H1 (cell line): ENCODE measurements at regions not wholly inside any gene's neighbourhood (a gene's known extent, or its start where the extent isn't known, plus 50 kb on each side); places are given as distances from the start of the nearest gene placed in this dataset.

Experiments
- CTCF ChIA-PET: fragments of 300-600 bp; sonication (Branson Sonifier 250); formaldehyde crosslinking; loops from one replicate; lab custom pipeline; 2021; ENCODE audit not compliant: partially characterized antibody; lab: Charles Lee
- POLR2A ChIA-PET: fragments of 300-600 bp; sonication (Branson Sonifier 250); formaldehyde crosslinking; loops from one replicate; lab custom pipeline; 2021; ENCODE audit warnings: inconsistent platforms; ENCODE audit not compliant: partially characterized antibody; lab: Charles Lee
- DNase-seq, 2 experiments: peaks; one replicate each; pipeline versions ENCODE4 v3.0.0 to v3.0.0-alpha.2; 2010 to 2022; ENCODE audit warnings: low spot score in 2 of 2, low read depth in 1 of 2, mixed read lengths in 1 of 2
- FAIRE-seq: peaks from 2 replicates; lab custom pipeline; 2011; peaks lifted over from hg19 to GRCh38; lab: Jason Lieb, UNC
- H2AFZ ChIP-seq: 2 replicates; pipeline ENCODE4 v1.8.1; 2012; ENCODE audit warnings: low read length, inconsistent platforms
- H2AK5ac ChIP-seq: 2 replicates; pipeline ENCODE4 v1.6.1; 2013; ENCODE audit warnings: low read depth, low read length
- H2BK120ac ChIP-seq: replicated peaks from 2 replicates; pipeline ENCODE3; 2013; ENCODE audit warnings: low read depth, low read length, inconsistent platforms
- H2BK12ac ChIP-seq: 2 replicates; pipeline ENCODE4 v1.6.1; 2013; ENCODE audit warnings: low read depth, low read length
- H2BK15ac ChIP-seq: 2 replicates; pipeline ENCODE4 v1.6.1; 2013; ENCODE audit warnings: low read length
- H2BK20ac ChIP-seq: 2 replicates; pipeline ENCODE4 v1.6.1; 2013; ENCODE audit warnings: low read length
- H2BK5ac ChIP-seq: 2 replicates; pipeline ENCODE4 v1.6.1; 2013; ENCODE audit warnings: low read depth, low read length
- H3K14ac ChIP-seq: 2 replicates; pipeline ENCODE4 v1.6.1; 2013; ENCODE audit warnings: inconsistent platforms; ENCODE audit not compliant: insufficient read length
- H3K18ac ChIP-seq: 2 replicates; pipeline ENCODE4 v1.6.1; 2013; ENCODE audit warnings: low read length; ENCODE audit errors: extremely low read depth
- H3K23ac ChIP-seq: 2 replicates; pipeline ENCODE4 v1.6.1; 2013; ENCODE audit warnings: inconsistent platforms; ENCODE audit not compliant: insufficient read length
- H3K23me2 ChIP-seq: 2 replicates; pipeline ENCODE4 v1.6.1; 2013; ENCODE audit warnings: low read depth, low read length
- H3K27ac ChIP-seq: 2 replicates; pipeline ENCODE4 v1.6.1; 2011; ENCODE audit warnings: low read depth, low read length, inconsistent platforms
- H3K27me3 ChIP-seq, 4 experiments: replicated peaks in 1 of 4; 1 replicate in 1 of 4; 2 replicates in 3 of 4; pipeline versions ENCODE4 v1.6.1 to v1.8.1; 2011 to 2013; ENCODE audit warnings: low read length in 3 of 4, mild to moderate bottlenecking in 3 of 4, inconsistent platforms in 2 of 4, mixed read lengths in 2 of 4, moderate library complexity in 1 of 4; ENCODE audit not compliant: control insufficient read depth in 3 of 4, insufficient read depth in 3 of 4; ENCODE audit errors: extremely low read depth in 1 of 4
- H3K36me3 ChIP-seq, 4 experiments: 2 replicates each; pipeline versions ENCODE4 v1.6.1 to v1.8.1; 2011 to 2013; ENCODE audit warnings: mild to moderate bottlenecking in 4 of 4, low read length in 3 of 4, moderate library complexity in 2 of 4, control low read depth in 1 of 4, inconsistent platforms in 1 of 4; ENCODE audit not compliant: insufficient read depth in 4 of 4, control insufficient read depth in 2 of 4
- H3K4ac ChIP-seq: replicated peaks from 2 replicates; pipeline ENCODE3; 2013; ENCODE audit warnings: low read length, low read depth, mixed read lengths, inconsistent platforms; ENCODE audit not compliant: insufficient read length
- H3K4me1 ChIP-seq, 4 experiments: replicated peaks in 1 of 4; 1 replicate in 1 of 4; 2 replicates in 3 of 4; pipeline versions ENCODE4 v1.6.1 to v1.8.1; 2011 to 2013; ENCODE audit warnings: low read length in 3 of 4, inconsistent platforms in 2 of 4, mixed read lengths in 1 of 4; ENCODE audit not compliant: insufficient read depth in 4 of 4, control insufficient read depth in 3 of 4
- H3K4me2 ChIP-seq, 2 experiments: 2 replicates each; pipeline versions ENCODE4 v1.6.1 to v1.8.1; 2011 to 2013; ENCODE audit warnings: low read depth in 2 of 2, low read length in 2 of 2, control low read depth in 1 of 2, inconsistent platforms in 1 of 2, mild to moderate bottlenecking in 1 of 2; ENCODE audit not compliant: insufficient read depth in 1 of 2
- H3K4me3 ChIP-seq, 4 experiments: fragments of 200-600, 300-600 bp in 1 of 4; sonication (generic), shearing (Covaris generic), sonication (Bioruptor Twin) in 1 of 4; 2 replicates each; pipeline versions ENCODE4 v1.5.1 to v1.8.1; 2011 to 2016; ENCODE audit warnings: low read length in 4 of 4, low read depth in 3 of 4, control low read depth in 2 of 4, inconsistent platforms in 2 of 4, mild to moderate bottlenecking in 2 of 4, mixed read lengths in 1 of 4, moderate library complexity in 1 of 4; ENCODE audit not compliant: insufficient read depth in 2 of 4; ENCODE audit errors: extremely low read depth in 1 of 4
- H3K56ac ChIP-seq: replicated peaks from 2 replicates; pipeline ENCODE3; 2013; ENCODE audit warnings: low read depth, mild to moderate bottlenecking, mixed read lengths, low read length, inconsistent platforms; ENCODE audit not compliant: insufficient read length
- H3K79me1 ChIP-seq: 2 replicates; pipeline ENCODE4 v1.6.1; 2013; ENCODE audit warnings: low read depth, low read length, control low read depth
- H3K79me2 ChIP-seq, 2 experiments: 2 replicates each; pipeline versions ENCODE4 v1.6.1 to v1.8.1; 2012 to 2013; ENCODE audit warnings: low read length in 2 of 2, mild to moderate bottlenecking in 2 of 2, inconsistent platforms in 1 of 2; ENCODE audit not compliant: insufficient read depth in 2 of 2, control insufficient read depth in 1 of 2
- H3K9ac ChIP-seq, 4 experiments: replicated peaks in 1 of 4; 1 replicate in 1 of 4; 2 replicates in 3 of 4; pipeline versions ENCODE4 v1.6.1 to v1.8.1; 2011 to 2013; ENCODE audit warnings: low read depth in 3 of 4, low read length in 3 of 4, control low read depth in 2 of 4, mild to moderate bottlenecking in 2 of 4, moderate library complexity in 2 of 4, inconsistent platforms in 1 of 4; ENCODE audit errors: extremely low read depth in 1 of 4
- H3K9me3 ChIP-seq, 2 experiments: 2 replicates each; pipeline versions ENCODE4 v1.6.1 to v1.8.1; 2012 to 2013; ENCODE audit warnings: mild to moderate bottlenecking in 2 of 2, moderate library complexity in 2 of 2, control low read depth in 1 of 2, inconsistent platforms in 1 of 2, low read depth in 1 of 2, low read length in 1 of 2, mixed read lengths in 1 of 2; ENCODE audit not compliant: insufficient read depth in 2 of 2
- H4K20me1 ChIP-seq, 2 experiments: replicated peaks in 1 of 2; 2 replicates each; pipeline versions ENCODE3 to v1.8.1; 2011 to 2013; ENCODE audit warnings: inconsistent platforms in 2 of 2, low read length in 2 of 2, mild to moderate bottlenecking in 1 of 2; ENCODE audit not compliant: insufficient read depth in 2 of 2, control insufficient read depth in 1 of 2
- H4K5ac ChIP-seq: 2 replicates; pipeline ENCODE4 v1.6.1; 2013; ENCODE audit warnings: low read length, low read depth, mixed read lengths, inconsistent platforms; ENCODE audit not compliant: insufficient read length
- H4K8ac ChIP-seq: 2 replicates; pipeline ENCODE4 v1.8.0; 2013; ENCODE audit warnings: mild to moderate bottlenecking, moderate library complexity, low read length, inconsistent platforms; ENCODE audit not compliant: insufficient read depth; ENCODE audit errors: extremely low read depth
- H4K91ac ChIP-seq: replicated peaks from 2 replicates; pipeline ENCODE3; 2013; ENCODE audit warnings: low read length, mixed read lengths, inconsistent platforms; ENCODE audit not compliant: insufficient read length
- GABPA ChIP-seq: IDR thresholded peaks from 2 replicates; pipeline ENCODE4 v1.6.1; 2011; ENCODE audit warnings: mild to moderate bottlenecking, low read length, moderate library complexity, borderline replicate concordance; ENCODE audit not compliant: insufficient read depth
- RBBP5 ChIP-seq: IDR thresholded peaks from 2 replicates; pipeline ENCODE4 v1.7.1; 2012; ENCODE audit warnings: low read depth, mild to moderate bottlenecking, inconsistent platforms, low read length, moderate library complexity, borderline replicate concordance
- WGBS, 2 experiments: shearing (Covaris generic) in 1 of 2; methylation state at CpG; one replicate each; pipeline versions ENCODE4 v1.1.6 to v1.1.7; 2013 to 2015; ENCODE audit warnings: low lambda C conversion rate in 2 of 2, mixed read lengths in 2 of 2, inconsistent platforms in 1 of 2, low coverage in 1 of 2, missing lambda C conversion rate in 1 of 2; ENCODE audit not compliant: insufficient replicate concordance in 2 of 2, insufficient coverage in 1 of 2, insufficient read length in 1 of 2; ENCODE audit errors: extremely low coverage in 1 of 2, missing lambda C conversion rate in 1 of 2; 5-methylcytosine and 5-hydroxymethylcytosine counted together

DNA sequence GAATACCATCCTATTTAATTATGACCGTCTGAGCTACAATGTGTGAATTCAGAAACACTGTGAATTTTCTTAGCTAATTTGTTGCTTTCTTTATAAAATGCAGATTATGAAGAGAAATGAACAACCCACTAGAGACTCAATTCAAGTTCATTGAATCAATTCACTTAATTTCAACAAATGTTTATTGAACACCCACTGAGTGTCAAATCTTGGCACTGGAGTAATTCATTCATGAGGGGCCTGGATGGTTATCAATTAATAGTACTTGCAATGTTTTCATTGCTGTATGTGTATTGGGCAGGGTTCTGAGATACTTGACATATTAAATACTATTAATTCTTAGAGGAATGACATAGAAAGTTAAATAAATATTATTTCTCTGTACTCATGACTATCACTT is 789.4 kb downstream of the STPG2 start:
- WGBS, 2 experiments: 92% methylated on average over 1 of the region's 1 CpG; no CpG with 5 or more reads in 1 of the 2 experiments
- CTCF ChIA-PET: no interaction called here

More for the DNA sequence above, 789.4 kb downstream of the STPG2 start:
- no peak overlapping the region for H2BK20ac ChIP-seq
- no peaks in the 10 kb centered on the region for H3K79me2 ChIP-seq
- H3K14ac ChIP-seq: no peak overlapping the region
- no peak overlapping the region for H3K4ac ChIP-seq
- H3K4me3 ChIP-seq: no peak overlapping the region
- POLR2A ChIA-PET: no interaction called here
- H3K79me1 ChIP-seq: no peaks in the 10 kb centered on the region
- no peak for DNase-seq
- no peak overlapping the region for H2BK120ac ChIP-seq
- H3K4me2 ChIP-seq: no peak overlapping the region
- no peak for FAIRE-seq
- H4K91ac ChIP-seq: no peak overlapping the region
- peaks cover 12% of the 10 kb centered on the region in 2 experiments for H3K9me3 ChIP-seq
- no peak overlapping the region for H4K8ac ChIP-seq
- H3K27ac ChIP-seq: no peak overlapping the region
- no peak overlapping the region for H2BK12ac ChIP-seq
- no peak overlapping the region for H3K9ac ChIP-seq
- peaks cover 0 to 1% (median under 1%) of the 10 kb centered on the region in 4 experiments; a peak in 2 of 7 replicates for H3K4me1 ChIP-seq
- no peak overlapping the region for H2BK15ac ChIP-seq
- H3K36me3 ChIP-seq: peaks cover 0 to 3% (median 0%) of the 10 kb centered on the region in 4 experiments; a peak in 1 of 8 replicates
- TF ChIP-seq GABPA: no peak
- TF ChIP-seq RBBP5: no peak
- H2AFZ ChIP-seq: no peak overlapping the region
- no peak overlapping the region for H2AK5ac ChIP-seq
- no peaks in the 10 kb centered on the region for H3K23me2 ChIP-seq
- no peak overlapping the region for H2BK5ac ChIP-seq
- H3K23ac ChIP-seq: no peak overlapping the region
- H3K27me3 ChIP-seq: peaks cover 0 to 1% (median 0%) of the 10 kb centered on the region in 4 experiments; a peak in 1 of 7 replicates
- H4K5ac ChIP-seq: no peak overlapping the region
- no peak overlapping the region for H3K18ac ChIP-seq
- H3K56ac ChIP-seq: no peak overlapping the region
- no peaks in the 10 kb centered on the region for H4K20me1 ChIP-seq
